HG02884 (cell line): ENCODE measurements at regions not wholly inside any gene's neighbourhood (a gene's known extent, or its start where the extent isn't known, plus 50 kb on each side); places are given as distances from the start of the nearest gene placed in this dataset.
"Not testable (repeated sequence)": the region's sequence is repeated elsewhere in the genome, so short reads cannot be mapped to it uniquely, and the experiment has no call there.

Experiments used
- ATAC-seq: cut with Tn5 transposase; IDR thresholded peaks from one replicate; pipeline ENCODE4 v1.9.1; 2021; ENCODE audit warnings: mild to moderate bottlenecking, moderate library complexity; ENCODE audit not compliant: unreplicated experiment

DNA sequence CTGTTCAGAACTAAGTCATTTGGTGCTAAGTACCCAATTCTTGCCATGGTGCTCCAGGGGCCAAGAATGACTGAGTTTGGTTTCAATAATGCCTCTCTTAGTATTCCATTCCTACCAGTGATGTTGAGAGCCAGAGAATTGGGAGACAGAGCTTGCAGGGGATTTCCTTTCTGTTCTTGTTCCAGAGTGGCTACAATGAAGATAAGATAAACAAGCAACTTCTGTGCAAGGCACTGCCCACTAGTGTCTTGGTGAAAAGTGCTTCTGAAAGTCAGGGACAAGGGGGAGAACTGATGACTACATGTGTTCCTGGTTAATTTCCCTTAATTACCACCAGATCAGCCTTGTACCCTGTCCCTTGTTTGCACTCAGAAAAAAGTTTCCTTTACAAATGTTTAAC is 421.6 kb downstream of the BCKDHB start:
- no peak for ATAC-seq

- ATAC-seq, result no peak
These were observed 421.1 kb downstream of the BCKDHB start for GRCh38 chr6:80527552-80528052.

DNA sequence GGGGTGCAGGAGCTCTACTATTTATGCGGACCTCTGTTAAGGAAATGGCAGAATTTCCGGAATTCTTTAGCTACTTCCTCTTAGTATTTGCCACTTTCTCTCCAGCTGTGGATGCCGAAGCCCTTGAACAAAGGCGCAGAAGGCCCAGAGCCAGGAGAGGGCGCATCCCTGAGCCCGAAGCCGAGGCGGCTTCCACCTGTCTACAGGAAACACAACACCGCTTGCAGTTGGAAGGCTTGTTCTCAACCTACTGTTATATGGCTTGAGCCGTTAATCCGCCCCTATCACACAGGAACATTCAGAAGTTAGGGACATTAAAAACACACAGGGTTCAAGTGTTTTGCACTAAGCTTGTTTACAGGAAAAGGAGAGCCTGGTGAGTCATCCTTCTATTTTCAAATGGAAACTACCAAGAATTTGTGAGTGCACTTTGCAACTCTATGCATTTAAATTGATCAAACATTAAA is 417.1 kb downstream of the BCKDHB start:
- no peak for ATAC-seq

- ATAC-seq, result no peak
These were observed 416.5 kb downstream of the BCKDHB start for GRCh38 chr6:80523010-80523409.

- ATAC-seq, result no peak
These were observed 416.1 kb downstream of the BCKDHB start for GRCh38 chr6:80522576-80522975.

DNA sequence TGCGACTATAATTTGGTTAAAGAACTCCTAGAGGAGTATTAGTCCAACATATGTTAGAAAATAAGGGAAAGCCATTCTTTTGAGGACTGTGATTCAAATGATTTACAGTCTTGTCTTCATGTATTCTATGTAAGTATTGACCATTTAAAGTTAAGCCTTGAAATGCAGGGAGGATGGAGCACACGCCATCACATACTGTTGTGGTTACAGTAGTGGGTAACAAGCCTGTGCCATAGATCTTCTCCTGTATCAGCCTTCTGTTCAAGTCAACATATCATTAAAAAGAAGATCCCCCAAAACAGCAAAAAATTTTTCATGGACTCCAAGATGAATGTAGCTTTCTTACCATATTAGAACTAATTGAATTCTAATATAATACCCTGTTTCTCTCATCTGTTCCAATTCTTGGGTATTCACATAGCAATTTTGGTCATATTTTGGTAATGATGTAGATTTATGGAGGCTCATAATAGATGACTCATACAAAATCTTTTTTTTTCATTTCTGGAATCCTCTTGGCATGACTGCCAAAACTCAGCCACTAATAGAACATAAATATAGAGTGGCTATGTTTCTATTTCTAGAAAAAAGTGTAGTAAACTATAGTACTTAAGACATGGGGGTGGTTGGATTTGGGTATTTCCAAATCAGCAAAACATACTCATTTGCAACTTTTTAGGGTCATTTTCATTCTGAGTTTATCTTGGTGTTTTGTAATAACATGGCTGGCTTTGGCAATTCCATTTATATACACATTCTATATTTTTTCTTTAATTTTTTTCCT is 413.5 kb downstream of the BCKDHB start:
- ATAC-seq, result no peak

- ATAC-seq, result no peak
These were observed 411.1 kb downstream of the BCKDHB start for GRCh38 chr6:80517525-80517924.

- ATAC-seq, result not testable (repeated sequence)
These were observed 404.1 kb downstream of the BCKDHB start for GRCh38 chr6:80510521-80510920.

- ATAC-seq, result no peak
These were observed 402.6 kb downstream of the BCKDHB start for GRCh38 chr6:80508885-80509630.

DNA sequence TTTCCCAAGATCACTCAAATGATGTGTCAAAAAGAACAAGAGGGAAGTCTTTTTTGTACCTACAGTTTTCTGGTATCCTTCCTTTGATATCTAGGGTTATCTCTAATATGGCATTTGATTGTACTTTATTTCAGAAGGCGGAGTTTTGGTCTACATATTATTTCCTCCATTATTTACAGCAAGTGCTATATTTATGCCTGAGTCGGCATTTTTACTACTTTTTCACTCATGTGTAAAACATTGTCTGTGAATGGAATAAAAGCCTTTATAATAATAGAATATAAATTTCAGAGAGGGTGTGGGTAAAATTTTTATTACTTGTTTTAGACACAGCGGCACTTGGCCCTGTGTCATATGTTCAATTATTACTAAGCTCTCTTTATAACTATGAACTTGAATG is 398.4 kb downstream of the BCKDHB start:
- ATAC-seq, result no peak

- no peak for ATAC-seq
These were observed 397.2 kb downstream of the BCKDHB start for GRCh38 chr6:80503660-80504059.

- ATAC-seq, result no peak
These were observed 396.4 kb downstream of the BCKDHB start for GRCh38 chr6:80502871-80503270.

GRCh38 chr6:80501636-80502035 is 395.2 kb downstream of the BCKDHB start:
- ATAC-seq, result no peak

- not testable (repeated sequence) for ATAC-seq
These were observed 391.4 kb downstream of the BCKDHB start for GRCh38 chr6:80497696-80498486.

DNA sequence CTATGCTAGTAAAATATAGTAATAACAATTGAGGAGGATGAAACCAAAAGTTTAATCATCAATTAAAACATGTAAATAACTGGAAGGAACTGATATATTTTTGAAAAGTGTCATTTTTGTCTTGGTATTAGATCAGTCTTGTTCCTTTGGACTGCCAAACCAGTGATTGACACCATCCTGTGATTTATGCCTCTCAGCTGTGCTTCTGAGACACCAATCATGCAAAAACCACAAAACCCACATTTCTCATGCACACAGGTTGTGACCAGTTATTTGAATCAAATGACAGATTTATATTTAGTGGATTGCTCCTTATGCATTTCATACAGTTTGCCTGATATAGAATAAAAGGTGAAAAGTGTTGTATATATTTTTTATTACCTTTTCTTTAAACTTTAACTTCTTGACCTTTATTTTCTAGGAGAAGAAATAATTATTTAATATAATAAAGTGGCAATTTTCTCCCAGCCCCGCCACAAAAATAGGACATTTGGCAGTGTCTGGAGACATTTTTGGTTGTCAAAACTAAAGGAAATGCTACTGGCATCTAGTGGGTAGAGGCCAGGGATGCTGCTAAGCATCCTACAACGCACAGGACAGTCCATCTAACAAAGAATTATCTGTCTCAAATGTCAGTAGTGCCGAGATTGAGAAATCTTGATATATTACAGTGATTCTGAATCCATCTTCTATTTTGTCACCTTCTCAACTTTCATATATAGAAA is 383.6 kb downstream of the BCKDHB start:
- ATAC-seq, result no peak

DNA sequence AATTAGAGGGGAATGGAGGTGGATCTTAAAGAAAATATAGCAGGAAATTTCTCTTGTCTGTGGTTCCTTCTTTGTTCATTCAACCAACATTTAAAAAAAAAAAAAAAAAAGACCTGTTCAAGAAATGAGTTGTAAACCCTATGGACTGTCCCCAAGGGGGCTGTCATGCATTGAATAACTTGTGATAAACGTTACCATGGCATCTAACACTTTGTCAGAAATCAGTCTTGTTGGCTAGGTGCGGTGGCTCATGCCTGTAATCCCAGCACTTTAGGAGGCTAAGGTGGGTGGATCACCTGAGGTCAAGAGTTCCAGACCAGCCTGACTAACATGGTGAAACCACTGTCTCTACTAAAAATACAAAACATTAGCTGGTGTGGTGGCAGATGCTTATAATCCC is 381.7 kb downstream of the BCKDHB start:
- ATAC-seq, result no peak

GRCh38 chr6:80485494-80485893 is 379.0 kb downstream of the BCKDHB start:
- ATAC-seq, result not testable (repeated sequence)

DNA sequence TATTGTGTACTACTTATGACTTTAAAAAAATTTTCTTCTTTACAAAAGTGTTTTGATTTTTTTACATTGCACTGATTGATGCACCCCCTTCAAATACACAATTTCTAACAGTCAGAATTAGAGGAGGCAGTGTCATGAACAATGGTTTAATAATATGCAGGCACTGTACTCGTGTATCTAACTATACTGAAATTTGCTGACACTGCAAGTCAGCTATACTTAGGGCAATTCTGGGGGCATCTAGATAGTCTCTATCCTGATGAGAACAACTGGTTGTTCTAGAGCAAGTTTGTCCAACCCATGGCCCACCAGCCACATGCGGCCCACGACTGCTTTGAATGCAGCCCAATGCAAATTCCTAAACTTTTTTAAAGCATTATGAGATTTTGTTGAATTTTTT is 375.6 kb downstream of the BCKDHB start:
- ATAC-seq, result no peak

GRCh38 chr6:80480421-80481157 is 374.1 kb downstream of the BCKDHB start:
- ATAC-seq, result peak; percentile 60

- no peak for ATAC-seq
These were observed 371.6 kb downstream of the BCKDHB start for GRCh38 chr6:80478030-80478429.
